ENCODE measurements at regions not wholly inside any gene's neighbourhood (a gene's known extent, or its start where the extent isn't known, plus 50 kb on each side); places are given as distances from the start of the nearest gene placed in this dataset.

GRCh38 chr7:125661006-125661405, 731.4 kb upstream of the POT1 start:
- no peak for DNase-seq

- DNase-seq: no peak
These were observed 724.5 kb upstream of the POT1 start for GRCh38 chr7:125654076-125654475.

- no peak for DNase-seq
These were observed 722.4 kb upstream of the POT1 start for GRCh38 chr7:125651823-125652528.

- no peak for DNase-seq
These were observed 718.9 kb upstream of the POT1 start for GRCh38 chr7:125648543-125648942.

GRCh38 chr7:125645770-125646169, 716.1 kb upstream of the POT1 start:
- no peak for DNase-seq

GRCh38 chr7:125644109-125644508, 714.5 kb upstream of the POT1 start:
- no peak for DNase-seq

GRCh38 chr7:125643302-125643701, 713.7 kb upstream of the POT1 start:
- DNase-seq: no peak

GRCh38 chr7:125641884-125642283, 712.3 kb upstream of the POT1 start:
- no peak for DNase-seq

GRCh38 chr7:125636320-125636962, 706.8 kb upstream of the POT1 start:
- DNase-seq: no peak

DNA sequence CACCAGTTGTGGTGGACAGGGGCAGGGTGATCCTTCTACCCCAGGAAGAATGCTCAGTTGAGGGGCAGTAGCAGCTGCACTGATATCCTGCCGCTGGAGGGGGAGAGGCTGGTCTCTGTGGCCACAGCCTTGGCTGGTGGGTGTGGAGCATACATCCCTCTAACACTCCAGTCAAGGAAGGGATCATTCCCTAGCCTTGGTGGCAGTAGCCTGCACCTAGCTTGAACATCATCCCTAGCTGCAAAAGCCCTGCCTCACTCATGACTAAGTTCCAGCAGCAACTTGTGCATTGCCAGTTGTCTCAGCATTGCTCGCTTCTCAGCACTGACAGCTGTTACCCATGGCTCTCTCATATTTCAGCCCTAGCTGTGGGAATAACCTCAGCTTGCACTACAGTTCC, 688.9 kb upstream of the POT1 start:
- DNase-seq: no peak

- DNase-seq: no peak
These were observed 682.0 kb upstream of the POT1 start for GRCh38 chr7:125611582-125611981.

DNA sequence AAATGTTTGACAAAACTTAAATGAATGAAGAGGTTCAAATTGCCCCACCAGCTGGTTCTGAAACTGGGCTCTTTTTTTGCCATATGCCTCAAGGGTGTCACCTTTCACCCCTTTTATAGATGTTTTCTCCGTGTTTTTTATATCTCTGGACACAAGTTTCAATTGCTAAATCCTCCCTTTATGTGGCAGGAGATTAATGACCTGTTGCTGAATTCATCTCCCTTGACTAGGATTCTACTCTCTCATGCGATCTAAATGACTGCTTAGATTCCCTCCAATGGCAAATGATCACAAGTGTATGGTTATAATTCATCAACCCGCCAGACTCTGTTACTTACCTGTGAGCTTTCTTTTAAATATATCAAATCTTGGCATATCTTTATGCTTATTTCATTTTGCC, 677.0 kb upstream of the POT1 start:
- no peak for DNase-seq

- no peak for DNase-seq
These were observed 675.6 kb upstream of the POT1 start for GRCh38 chr7:125605241-125605640.

DNA sequence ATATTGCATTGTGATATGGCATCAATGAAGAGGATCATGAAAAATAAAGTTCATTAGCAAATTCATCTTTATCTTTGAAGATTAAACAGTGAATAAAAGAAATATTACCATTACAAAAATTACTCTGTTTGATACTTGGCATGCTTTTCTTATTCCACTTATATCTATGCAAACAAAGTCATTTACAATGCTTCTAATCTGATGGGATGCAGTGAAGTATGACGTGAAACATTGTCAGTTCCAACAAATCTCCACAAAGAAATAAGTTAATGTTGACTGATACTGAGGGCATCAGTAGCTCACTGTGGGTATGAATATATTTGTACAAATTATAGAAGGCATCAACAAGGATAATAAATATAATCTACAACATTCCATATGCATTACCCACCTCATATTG, 672.8 kb upstream of the POT1 start:
- no peak for DNase-seq

- DNase-seq: no peak
These were observed 669.8 kb upstream of the POT1 start for GRCh38 chr7:125599387-125599786.

GRCh38 chr7:125592331-125592730, 662.7 kb upstream of the POT1 start:
- DNase-seq: no peak

DNA sequence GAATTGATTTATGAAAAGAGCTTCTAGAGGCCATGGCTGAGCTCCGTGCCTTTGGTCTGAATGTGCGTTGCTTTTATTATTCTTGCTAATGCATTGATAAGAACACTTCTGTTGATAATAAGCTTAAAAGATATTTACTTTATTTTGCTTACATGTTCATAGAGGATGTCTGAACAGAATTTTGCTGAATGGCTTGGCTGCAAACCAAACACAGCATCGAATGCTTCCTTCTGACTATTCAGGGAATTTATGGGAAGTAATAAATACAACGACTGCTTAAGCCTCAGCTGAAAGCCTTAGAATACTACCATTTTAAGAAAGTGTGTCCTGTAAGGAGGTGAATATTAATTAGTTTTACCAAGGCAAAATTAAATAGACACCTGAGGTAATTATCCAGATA, 643.5 kb upstream of the POT1 start:
- no peak for DNase-seq

- no peak for DNase-seq
These were observed 642.8 kb upstream of the POT1 start for GRCh38 chr7:125572414-125572813.

- no peak for DNase-seq
These were observed 639.2 kb upstream of the POT1 start for GRCh38 chr7:125568799-125569198.

GRCh38 chr7:125567686-125568085, 638.1 kb upstream of the POT1 start:
- no peak for DNase-seq

- DNase-seq: no peak
These were observed 634.4 kb upstream of the POT1 start for GRCh38 chr7:125563964-125564529.

DNA sequence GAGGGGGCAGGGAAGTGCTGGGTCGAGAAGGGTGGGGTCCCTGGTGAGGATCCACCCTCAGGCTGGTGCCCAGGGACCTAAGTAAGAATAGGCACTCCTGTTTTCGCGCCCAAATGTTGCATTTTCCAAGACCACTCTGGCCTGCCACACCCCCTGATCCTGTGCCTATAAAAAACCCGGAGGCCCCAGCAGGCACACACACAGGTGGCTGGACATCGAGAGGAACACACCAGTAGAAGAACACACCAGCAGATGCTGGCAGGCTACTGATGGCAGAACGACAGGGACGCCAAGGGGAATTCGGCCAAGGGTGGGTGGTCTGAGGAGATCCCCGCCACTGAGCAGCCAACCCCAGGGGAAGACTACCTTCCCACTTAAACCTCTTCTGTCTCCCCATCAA, 633.9 kb upstream of the POT1 start:
- no peak for DNase-seq

GRCh38 chr7:125561006-125561405, 631.4 kb upstream of the POT1 start:
- no peak for DNase-seq

DNA sequence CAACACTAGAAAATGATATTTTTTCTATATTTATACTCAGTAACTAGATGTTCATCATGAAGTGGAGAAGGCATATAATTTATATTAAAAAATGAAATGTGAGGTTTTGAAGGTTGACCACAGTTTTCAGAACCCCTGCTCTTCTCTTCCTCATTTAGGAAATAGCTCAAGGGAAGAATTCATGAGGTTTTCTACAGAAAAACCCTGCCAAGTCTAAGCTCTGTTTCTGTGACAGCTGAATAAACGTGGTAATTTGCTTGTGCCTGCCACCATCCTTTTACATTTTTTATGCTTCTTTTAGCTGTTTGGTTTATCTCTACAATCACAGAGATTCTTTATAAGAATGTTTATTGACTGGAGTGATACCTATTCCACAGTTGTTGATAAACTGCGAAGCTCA, 630.3 kb upstream of the POT1 start:
- DNase-seq: no peak

GRCh38 chr7:125555916-125556315, 626.3 kb upstream of the POT1 start:
- DNase-seq: no peak
